IMR-90 (cell line): ENCODE measurements at regions not wholly inside any gene's neighbourhood (a gene's known extent, or its start where the extent isn't known, plus 50 kb on each side); places are given as distances from the start of the nearest gene placed in this dataset.

Experiments
- ATAC-seq: fragments of 200-7000 bp; cut with Tn5 transposase; 2 replicates; pipeline ENCODE4 v1.9.1; 2020; ENCODE audit warnings: low read depth, mild to moderate bottlenecking, moderate library complexity
- BruUV-seq: library from RNA; stranded (reverse); fragments of 400-500 nt; replicated peaks from 2 replicates; lab custom pipeline; 2021; lab: Mats Ljungman, UMichigan
- CTCF ChIA-PET: fragments of 300-600 bp; formaldehyde crosslinking; extraction: SDS; loops from one replicate; lab custom pipeline; 2021; ENCODE audit warnings: antibody characterized with exemption; lab: Yijun Ruan, JAX
- POLR2A ChIA-PET: fragments of 300-600 bp; sonication (Branson Sonifier 250); formaldehyde crosslinking; loops from one replicate; lab custom pipeline; 2022; ENCODE audit warnings: antibody characterized with exemption; ENCODE audit not compliant: unreplicated experiment; lab: Charles Lee
- DNase-seq: peaks from one replicate; pipeline ENCODE4 v3.0.0; 2013
- H2AFZ ChIP-seq: replicated peaks from 2 replicates; pipeline ENCODE3; 2013; ENCODE audit warnings: low read length, mild to moderate bottlenecking; ENCODE audit not compliant: poor library complexity
- H2AK5ac ChIP-seq: 2 replicates; pipeline ENCODE4 v1.6.1; 2013; ENCODE audit warnings: low read depth, low read length, inconsistent platforms
- H2AK9ac ChIP-seq: replicated peaks from 2 replicates; pipeline ENCODE3; 2013; ENCODE audit warnings: mild to moderate bottlenecking, low read depth, low read length, moderate library complexity; ENCODE audit not compliant: poor library complexity
- H2BK120ac ChIP-seq: 2 replicates; pipeline ENCODE4 v1.6.1; 2013; ENCODE audit warnings: low read depth, low read length, inconsistent platforms
- H2BK15ac ChIP-seq: 3 replicates; pipeline ENCODE4 v1.6.1; 2013; ENCODE audit warnings: low read depth, low read length, inconsistent platforms
- H2BK20ac ChIP-seq: 2 replicates; pipeline ENCODE4 v1.6.1; 2013; ENCODE audit warnings: low read depth, mild to moderate bottlenecking, inconsistent platforms, low read length, moderate library complexity
- H2BK5ac ChIP-seq: 2 replicates; pipeline ENCODE4 v1.6.1; 2013; ENCODE audit warnings: mild to moderate bottlenecking, low read depth, low read length, inconsistent platforms; ENCODE audit not compliant: poor library complexity, severe bottlenecking
- H3K14ac ChIP-seq: replicated peaks from 2 replicates; pipeline ENCODE4 v1.6.1; 2013; ENCODE audit warnings: low read depth, low read length, inconsistent platforms
- H3K18ac ChIP-seq: 2 replicates; pipeline ENCODE4 v1.6.1; 2013; ENCODE audit warnings: low read depth, low read length, control low read depth
- H3K23ac ChIP-seq: 2 replicates; pipeline ENCODE4 v1.6.1; 2013; ENCODE audit warnings: low read depth, low read length, inconsistent platforms
- H3K27ac ChIP-seq: 2 replicates; pipeline ENCODE4 v1.5.1; 2013; ENCODE audit warnings: mild to moderate bottlenecking, control low read depth, low read length; ENCODE audit not compliant: insufficient read depth
- H3K27me3 ChIP-seq: 2 replicates; pipeline ENCODE4 v1.6.1; 2013; ENCODE audit warnings: low read length; ENCODE audit not compliant: control insufficient read depth, insufficient read depth
- H3K36me3 ChIP-seq: 2 replicates; pipeline ENCODE4 v1.6.1; 2013; ENCODE audit warnings: low read length, mixed read lengths; ENCODE audit not compliant: control insufficient read depth, insufficient read depth
- H3K4ac ChIP-seq: 2 replicates; pipeline ENCODE4 v1.6.1; 2013; ENCODE audit warnings: low read depth, low read length, inconsistent platforms
- H3K4me1 ChIP-seq: 2 replicates; pipeline ENCODE4 v1.6.1; 2013; ENCODE audit warnings: low read length, mixed read lengths; ENCODE audit not compliant: control insufficient read depth, insufficient read depth
- H3K4me2 ChIP-seq: 2 replicates; pipeline ENCODE4 v1.6.1; 2013; ENCODE audit warnings: low read depth, mild to moderate bottlenecking, control low read depth, low read length, moderate library complexity
- H3K4me3 ChIP-seq: 2 replicates; pipeline ENCODE4 v1.5.1; 2013; ENCODE audit warnings: low read depth, mild to moderate bottlenecking, control low read depth, low read length, moderate library complexity; ENCODE audit not compliant: insufficient read depth
- H3K56ac ChIP-seq: 2 replicates; pipeline ENCODE4 v1.6.1; 2013; ENCODE audit warnings: low read length, inconsistent platforms; ENCODE audit not compliant: insufficient read depth; ENCODE audit errors: extremely low read depth
- H3K79me1 ChIP-seq, 2 experiments: 2 replicates each; pipeline ENCODE4 v1.6.1; 2013; ENCODE audit warnings: low read length in 2 of 2, inconsistent platforms in 1 of 2, low read depth in 1 of 2
- H3K9ac ChIP-seq: 2 replicates; pipeline ENCODE4 v1.6.1; 2013; ENCODE audit warnings: low read depth, low read length, control low read depth
- H3K9me1 ChIP-seq: 2 replicates; pipeline ENCODE4 v1.6.1; 2013; ENCODE audit warnings: low read length, inconsistent platforms; ENCODE audit not compliant: insufficient read depth
- H3K9me3 ChIP-seq: 2 replicates; pipeline ENCODE4 v1.6.1; 2013; ENCODE audit warnings: low read length; ENCODE audit not compliant: control insufficient read depth, insufficient read depth
- H4K20me1 ChIP-seq: 2 replicates; pipeline ENCODE4 v1.6.1; 2013; ENCODE audit warnings: low read length, inconsistent platforms; ENCODE audit not compliant: insufficient read depth
- H4K5ac ChIP-seq: 2 replicates; pipeline ENCODE4 v1.6.1; 2013; ENCODE audit warnings: mild to moderate bottlenecking, low read depth, low read length, control low read depth
- H4K8ac ChIP-seq, 2 experiments: 2 replicates each; pipeline ENCODE4 v1.6.1; 2013; ENCODE audit warnings: low read depth in 2 of 2, low read length in 2 of 2, control low read depth in 1 of 2, inconsistent platforms in 1 of 2
- H4K91ac ChIP-seq: 2 replicates; pipeline ENCODE4 v1.6.1; 2013; ENCODE audit warnings: low read depth, low read length, inconsistent platforms; ENCODE audit not compliant: insufficient read depth
- BHLHE40 ChIP-seq: fragments of 150-350 bp; IDR thresholded peaks from 2 replicates; pipeline ENCODE4 v1.6.1; 2016; ENCODE audit warnings: mild to moderate bottlenecking, low read depth, low read length
- CEBPB ChIP-seq: IDR thresholded peaks from 2 replicates; pipeline ENCODE4 v1.6.1; 2012; ENCODE audit warnings: low read depth, low read length, improper control_type of control experiment
- FOS ChIP-seq: fragments of 150-350 bp; IDR thresholded peaks from 2 replicates; pipeline ENCODE4 v1.6.1; 2016; ENCODE audit warnings: low read depth, low read length
- MAZ ChIP-seq: IDR thresholded peaks from 2 replicates; pipeline ENCODE4 v1.6.1; 2012; ENCODE audit warnings: low read depth, mild to moderate bottlenecking, low read length, improper control_type of control experiment, moderate library complexity, borderline replicate concordance
- MXI1 ChIP-seq: IDR thresholded peaks from 2 replicates; pipeline ENCODE4 v1.6.1; 2012; ENCODE audit warnings: low read depth, mild to moderate bottlenecking, low read length, moderate library complexity, borderline replicate concordance
- NFE2L2 ChIP-seq: fragments of 150-350 bp; IDR thresholded peaks from 2 replicates; pipeline ENCODE4 v1.6.1; 2016; ENCODE audit warnings: low read depth, mild to moderate bottlenecking, low read length
- POLR2A ChIP-seq: IDR thresholded peaks from 2 replicates; pipeline ENCODE4 v1.6.1; 2012; ENCODE audit warnings: mild to moderate bottlenecking, low read depth, low read length
- RAD21 ChIP-seq: IDR thresholded peaks from 2 replicates; pipeline ENCODE4 v1.6.1; 2012; ENCODE audit warnings: low read length, improper control_type of control experiment
- RCOR1 ChIP-seq: IDR thresholded peaks from 2 replicates; pipeline ENCODE4 v1.6.1; 2012; ENCODE audit warnings: mild to moderate bottlenecking, low read length, improper control_type of control experiment; ENCODE audit not compliant: insufficient replicate concordance
- RFX5 ChIP-seq: IDR thresholded peaks from 2 replicates; pipeline ENCODE4 v1.8.0; 2012; ENCODE audit warnings: low read depth, mild to moderate bottlenecking, low read length, moderate library complexity
- SMC3 ChIP-seq: fragments of 150-350 bp; IDR thresholded peaks from 2 replicates; pipeline ENCODE4 v1.6.1; 2016; ENCODE audit warnings: low read depth, mild to moderate bottlenecking, antibody characterized with exemption, low read length, moderate library complexity
- WGBS, 2 experiments: methylation state at CpG; one replicate each; pipeline versions ENCODE4 v1.1.5 to v1.1.7; 2013; ENCODE audit warnings: missing lambda C conversion rate in 2 of 2; ENCODE audit not compliant: insufficient read length in 1 of 2; ENCODE audit errors: extremely low coverage in 2 of 2; 5-methylcytosine and 5-hydroxymethylcytosine counted together
- dilution Hi-C: fragments of 300-500 bp; cut with HindIII; formaldehyde crosslinking; loops from one replicate; pipeline ENCODE4 v1.14.3; 2018; ENCODE audit warnings: low sequenced_read_pairs; ENCODE audit not compliant: unreplicated experiment
- in situ Hi-C: fragments of 300-500 bp; cut with MboI; formaldehyde crosslinking; loops from 3 replicates; pipeline ENCODE4 v1.14.3; 2019; ENCODE audit warnings: low sequenced_read_pairs, inconsistent platforms, mixed read lengths
- intact Hi-C: fragments of 100-400 bp; cut with micrococcal nuclease; formaldehyde crosslinking; loops from 2 replicates; pipeline ENCODE4 v1.10.0; 2022
- TF ChIP-seq, protein P1 (sequence below): fragments of 150-350 bp; IDR thresholded peaks from 2 replicates; pipeline ENCODE4 v1.6.1; 2017; ENCODE audit warnings: mild to moderate bottlenecking, antibody characterized with exemption, low read length, low read depth
- TF ChIP-seq, protein P2 (sequence below): conservative IDR thresholded peaks from 2 replicates; pipeline ENCODE4 v1.5.1; 2012; ENCODE audit warnings: mild to moderate bottlenecking, low read depth, low read length, improper control_type of control experiment
- TF ChIP-seq, protein P3 (sequence below): fragments of 150-350 bp; IDR thresholded peaks from 2 replicates; pipeline ENCODE4 v1.6.1; 2016; ENCODE audit warnings: low read depth, mild to moderate bottlenecking, low read length, moderate library complexity, borderline replicate concordance

DNA sequence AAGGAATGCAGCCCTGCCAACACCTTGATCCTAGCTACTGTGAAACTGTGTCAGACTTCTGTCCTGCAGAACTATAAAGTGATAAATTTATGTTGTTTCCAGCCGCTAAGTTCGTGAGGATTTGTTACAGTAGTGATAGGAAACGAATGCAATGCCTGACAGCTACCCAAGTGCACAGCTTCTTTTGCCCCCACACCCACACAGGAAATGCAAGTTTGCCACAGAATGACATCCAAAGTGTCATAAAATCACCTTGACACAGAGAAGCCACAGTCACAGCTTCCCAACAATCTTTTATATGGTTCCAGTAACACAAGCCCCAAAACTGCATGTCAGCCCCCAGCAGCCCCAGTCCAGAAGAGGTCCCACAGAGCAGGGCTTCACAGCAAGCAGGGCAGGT is 216.9 kb upstream of the S100G start:
- ATAC-seq (no peak), DNase-seq (no peak)
- Histone ChIP-seq H3K18ac (no peak overlapping the region), H3K4ac (no peak overlapping the region), H2AK5ac (no peak overlapping the region), H4K91ac (no peak overlapping the region), H3K9me3 (0 out of 2 replicates have a peak, but pooled peaks cover 2% of the 10 kb centered on the region), H3K4me1 (no peaks in the 10 kb centered on the region), H2AFZ (no peak overlapping the region), H3K14ac (no peak overlapping the region), H3K79me1 (no peaks in the 10 kb centered on the region), H3K27me3 (peaks cover 1% of the 10 kb centered on the region; the same call in 1 of the 2 replicates), H2BK5ac (no peak overlapping the region), H4K5ac (no peak overlapping the region), H3K4me3 (no peak overlapping the region), H3K27ac (no peak overlapping the region), H3K9ac (no peak overlapping the region), H2BK120ac (no peak overlapping the region), H3K56ac (no peak overlapping the region), H2BK20ac (no peak overlapping the region), H3K36me3 (no peaks in the 10 kb centered on the region), H3K23ac (no peak overlapping the region), H4K20me1 (no peaks in the 10 kb centered on the region), H3K9me1 (no peaks in the 10 kb centered on the region; the same call in 1 of the 2 replicates), H2BK15ac (no peak overlapping the region), H3K4me2 (no peak overlapping the region), H4K8ac (no peak overlapping the region), H2AK9ac (no peak overlapping the region)
- intact Hi-C loops (loop anchor here (10.0 kb wide), 1 partner anchor 208 kb away; no protein-coding TSS in a partner anchor), in situ Hi-C loops (loop anchor here (10.0 kb wide), 1 partner anchor 308 kb away; the partner anchor contains the start of gene GRPR), dilution Hi-C loops (no loop called here)
- ChIA-PET POLR2A (no interaction called here), CTCF (no interaction called here)
- WGBS, 2 experiments: no CpG with 5 or more reads among the region's 3 CpGs
- TF ChIP-seq MXI1 (no peak), BHLHE40 (no peak), NFE2L2 (no peak), RAD21 (no peak), CEBPB (no peak), SMC3 (no peak), RFX5 (no peak), RCOR1 (no peak), MAZ (no peak), FOS (no peak), POLR2A (no peak)
- TF ChIP-seq, protein P1, sequence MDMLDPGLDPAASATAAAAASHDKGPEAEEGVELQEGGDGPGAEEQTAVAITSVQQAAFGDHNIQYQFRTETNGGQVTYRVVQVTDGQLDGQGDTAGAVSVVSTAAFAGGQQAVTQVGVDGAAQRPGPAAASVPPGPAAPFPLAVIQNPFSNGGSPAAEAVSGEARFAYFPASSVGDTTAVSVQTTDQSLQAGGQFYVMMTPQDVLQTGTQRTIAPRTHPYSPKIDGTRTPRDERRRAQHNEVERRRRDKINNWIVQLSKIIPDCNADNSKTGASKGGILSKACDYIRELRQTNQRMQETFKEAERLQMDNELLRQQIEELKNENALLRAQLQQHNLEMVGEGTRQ: no peak
- TF ChIP-seq, protein P2, sequence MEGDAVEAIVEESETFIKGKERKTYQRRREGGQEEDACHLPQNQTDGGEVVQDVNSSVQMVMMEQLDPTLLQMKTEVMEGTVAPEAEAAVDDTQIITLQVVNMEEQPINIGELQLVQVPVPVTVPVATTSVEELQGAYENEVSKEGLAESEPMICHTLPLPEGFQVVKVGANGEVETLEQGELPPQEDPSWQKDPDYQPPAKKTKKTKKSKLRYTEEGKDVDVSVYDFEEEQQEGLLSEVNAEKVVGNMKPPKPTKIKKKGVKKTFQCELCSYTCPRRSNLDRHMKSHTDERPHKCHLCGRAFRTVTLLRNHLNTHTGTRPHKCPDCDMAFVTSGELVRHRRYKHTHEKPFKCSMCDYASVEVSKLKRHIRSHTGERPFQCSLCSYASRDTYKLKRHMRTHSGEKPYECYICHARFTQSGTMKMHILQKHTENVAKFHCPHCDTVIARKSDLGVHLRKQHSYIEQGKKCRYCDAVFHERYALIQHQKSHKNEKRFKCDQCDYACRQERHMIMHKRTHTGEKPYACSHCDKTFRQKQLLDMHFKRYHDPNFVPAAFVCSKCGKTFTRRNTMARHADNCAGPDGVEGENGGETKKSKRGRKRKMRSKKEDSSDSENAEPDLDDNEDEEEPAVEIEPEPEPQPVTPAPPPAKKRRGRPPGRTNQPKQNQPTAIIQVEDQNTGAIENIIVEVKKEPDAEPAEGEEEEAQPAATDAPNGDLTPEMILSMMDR: no peak
- TF ChIP-seq, protein P3, sequence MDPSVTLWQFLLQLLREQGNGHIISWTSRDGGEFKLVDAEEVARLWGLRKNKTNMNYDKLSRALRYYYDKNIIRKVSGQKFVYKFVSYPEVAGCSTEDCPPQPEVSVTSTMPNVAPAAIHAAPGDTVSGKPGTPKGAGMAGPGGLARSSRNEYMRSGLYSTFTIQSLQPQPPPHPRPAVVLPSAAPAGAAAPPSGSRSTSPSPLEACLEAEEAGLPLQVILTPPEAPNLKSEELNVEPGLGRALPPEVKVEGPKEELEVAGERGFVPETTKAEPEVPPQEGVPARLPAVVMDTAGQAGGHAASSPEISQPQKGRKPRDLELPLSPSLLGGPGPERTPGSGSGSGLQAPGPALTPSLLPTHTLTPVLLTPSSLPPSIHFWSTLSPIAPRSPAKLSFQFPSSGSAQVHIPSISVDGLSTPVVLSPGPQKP: no peak
- BruUV-seq: no TSS peak
